ENCODE measurements at regions not wholly inside any gene's neighbourhood (a gene's known extent, or its start where the extent isn't known, plus 50 kb on each side); places are given as distances from the start of the nearest gene placed in this dataset.

- TF ChIP-seq KDM5A (IDR thresholded peaks at IDR 0.05; ENCODE audit: low read length) (no peak), EZH2 (IDR thresholded peaks at IDR 0.05; ENCODE audit: low read depth, low read length, severe bottlenecking) (no peak), HDAC6 (IDR thresholded peaks at IDR 0.05; ENCODE audit: low read depth, low read length) (no peak), TBP (IDR thresholded peaks at IDR 0.05; ENCODE audit: low read depth, low read length) (no peak), E2F6 (IDR thresholded peaks at IDR 0.05) (no peak), SRF (IDR thresholded peaks at IDR 0.05; ENCODE audit: low read depth, low read length) (no peak), TCF12 (IDR thresholded peaks at IDR 0.05; ENCODE audit: low read depth, low read length) (no peak)
- TF ChIP-seq, protein P1, sequence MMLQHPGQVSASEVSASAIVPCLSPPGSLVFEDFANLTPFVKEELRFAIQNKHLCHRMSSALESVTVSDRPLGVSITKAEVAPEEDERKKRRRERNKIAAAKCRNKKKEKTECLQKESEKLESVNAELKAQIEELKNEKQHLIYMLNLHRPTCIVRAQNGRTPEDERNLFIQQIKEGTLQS (IDR thresholded peaks at IDR 0.05; ENCODE audit: insufficient read depth, low read depth, low read length): no peak
Observed at GRCh38 chr13:53907891-53908290, 879.3 kb downstream of the OLFM4 start (continued).
